ENCODE measurements at regions not wholly inside any gene's neighbourhood (a gene's known extent, or its start where the extent isn't known, plus 50 kb on each side); places are given as distances from the start of the nearest gene placed in this dataset.

DNA sequence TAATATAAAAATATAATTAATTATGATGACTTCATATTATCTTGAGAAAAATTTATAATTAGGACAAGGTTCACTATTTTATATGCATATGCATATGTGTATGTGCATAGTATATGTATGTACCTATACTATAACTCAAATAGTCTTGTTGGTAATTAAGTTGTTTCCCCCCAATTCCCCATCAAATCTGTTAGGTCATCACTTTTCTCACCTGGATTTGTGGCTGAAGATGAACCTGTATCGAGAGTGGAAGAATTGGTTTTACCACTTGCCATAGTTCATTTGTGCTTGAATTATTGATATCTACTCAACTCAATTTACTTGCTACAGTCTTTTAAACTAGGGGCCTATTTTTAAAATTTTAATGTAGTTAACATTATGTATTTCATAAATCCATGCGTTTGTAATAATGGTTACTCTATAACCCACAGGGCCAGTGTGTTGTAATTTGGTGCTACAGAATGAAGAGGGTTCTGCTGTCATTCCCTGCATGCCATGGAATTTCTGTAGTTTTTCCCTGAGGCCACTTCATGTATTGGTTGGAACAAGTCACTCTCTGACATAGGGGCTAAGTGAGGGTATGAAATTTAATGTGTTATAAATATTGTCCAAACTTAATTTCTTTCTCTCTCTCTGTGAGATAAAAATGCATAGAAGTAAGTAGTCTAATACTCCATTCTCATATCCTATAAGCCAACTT, 74.9 kb downstream of the TAF11L14 start:
- TF ChIP-seq POLR2AphosphoS5 (IDR thresholded peaks at IDR 0.05; ENCODE audit: insufficient read depth in 1 of 2, low read depth in 1 of 2) (no peak), CTCF (IDR thresholded peaks at IDR 0.05) (no peak), POLR2A (IDR thresholded peaks at IDR 0.05) (no peak)

All from vagina (tissue), 2 donors.